HL-60 (cell line): ENCODE measurements at regions not wholly inside any gene's neighbourhood (a gene's known extent, or its start where the extent isn't known, plus 50 kb on each side); places are given as distances from the start of the nearest gene placed in this dataset.

Source experiments
- CTCF ChIP-seq: IDR thresholded peaks from one replicate; pipeline ENCODE4 v1.5.1; 2011; ENCODE audit warnings: low read length, control low read depth, inconsistent platforms; ENCODE audit not compliant: insufficient read depth
- GABPA ChIP-seq: IDR thresholded peaks from 2 replicates; pipeline ENCODE4 v1.6.1; 2012; ENCODE audit warnings: low read depth
- POLR2AphosphoS5 ChIP-seq: IDR thresholded peaks from 2 replicates; pipeline ENCODE4 v1.6.1; 2012; ENCODE audit warnings: low read depth
- REST ChIP-seq: IDR thresholded peaks from 2 replicates; pipeline ENCODE4 v1.6.1; 2012; ENCODE audit warnings: low read depth; ENCODE audit not compliant: insufficient replicate concordance
- SPI1 ChIP-seq: IDR thresholded peaks from 2 replicates; pipeline ENCODE4 v1.6.1; 2012; ENCODE audit warnings: low read depth, mild to moderate bottlenecking, borderline replicate concordance

- TF ChIP-seq CTCF (no peak), GABPA (no peak), POLR2AphosphoS5 (no peak), REST (no peak), SPI1 (no peak)
Observed at GRCh38 chr10:105793071-105793470, 1152.0 kb downstream of the SORCS3 start.
